ENCODE measurements at regions not wholly inside any gene's neighbourhood (a gene's known extent, or its start where the extent isn't known, plus 50 kb on each side); places are given as distances from the start of the nearest gene placed in this dataset.

DNA sequence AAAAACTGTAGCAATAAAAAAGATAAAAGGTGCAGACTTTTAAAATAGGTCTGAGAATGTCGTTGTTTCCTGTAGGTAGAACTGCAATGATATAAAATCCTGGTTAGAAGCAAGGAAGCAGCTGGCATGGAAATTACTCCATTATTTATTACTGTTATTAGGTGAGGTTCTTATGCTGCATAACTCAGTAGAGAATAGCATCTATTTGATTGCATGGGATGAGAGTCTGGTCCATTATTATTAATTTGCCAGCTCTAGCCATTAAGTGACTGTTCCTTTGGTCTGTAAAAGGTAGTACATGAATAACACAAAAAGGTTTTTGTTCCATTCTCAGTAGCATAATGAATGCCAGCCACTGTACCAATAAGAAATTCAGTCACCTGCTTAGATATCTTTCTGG lies 358.6 kb downstream of the RBM43 start:
- DNase-seq, result no peak
- intact Hi-C loops (cut with DNase I), result no loop called here
- no peaks in the 10 kb centered on the region for H3K27me3 ChIP-seq
- peaks cover 0 to 7% (median 0%) of the 10 kb centered on the region in 9 donors for H3K4me1 ChIP-seq
- H3K9me3 ChIP-seq, result peaks cover 0 to 44% (median 13%) of the 10 kb centered on the region in 11 donors
- no peak overlapping the region for H3K4me3 ChIP-seq
- WGBS, 2 donors, result 78 to 88% methylated on average over 1 of the region's 1 CpG
- no peak for ATAC-seq
- H3K36me3 ChIP-seq, result no peaks in the 10 kb centered on the region
- H3K27ac ChIP-seq, result no peak overlapping the region
- TF ChIP-seq, protein P1, sequence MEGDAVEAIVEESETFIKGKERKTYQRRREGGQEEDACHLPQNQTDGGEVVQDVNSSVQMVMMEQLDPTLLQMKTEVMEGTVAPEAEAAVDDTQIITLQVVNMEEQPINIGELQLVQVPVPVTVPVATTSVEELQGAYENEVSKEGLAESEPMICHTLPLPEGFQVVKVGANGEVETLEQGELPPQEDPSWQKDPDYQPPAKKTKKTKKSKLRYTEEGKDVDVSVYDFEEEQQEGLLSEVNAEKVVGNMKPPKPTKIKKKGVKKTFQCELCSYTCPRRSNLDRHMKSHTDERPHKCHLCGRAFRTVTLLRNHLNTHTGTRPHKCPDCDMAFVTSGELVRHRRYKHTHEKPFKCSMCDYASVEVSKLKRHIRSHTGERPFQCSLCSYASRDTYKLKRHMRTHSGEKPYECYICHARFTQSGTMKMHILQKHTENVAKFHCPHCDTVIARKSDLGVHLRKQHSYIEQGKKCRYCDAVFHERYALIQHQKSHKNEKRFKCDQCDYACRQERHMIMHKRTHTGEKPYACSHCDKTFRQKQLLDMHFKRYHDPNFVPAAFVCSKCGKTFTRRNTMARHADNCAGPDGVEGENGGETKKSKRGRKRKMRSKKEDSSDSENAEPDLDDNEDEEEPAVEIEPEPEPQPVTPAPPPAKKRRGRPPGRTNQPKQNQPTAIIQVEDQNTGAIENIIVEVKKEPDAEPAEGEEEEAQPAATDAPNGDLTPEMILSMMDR (IDR thresholded peaks at IDR 0.05), result no peak

DNA sequence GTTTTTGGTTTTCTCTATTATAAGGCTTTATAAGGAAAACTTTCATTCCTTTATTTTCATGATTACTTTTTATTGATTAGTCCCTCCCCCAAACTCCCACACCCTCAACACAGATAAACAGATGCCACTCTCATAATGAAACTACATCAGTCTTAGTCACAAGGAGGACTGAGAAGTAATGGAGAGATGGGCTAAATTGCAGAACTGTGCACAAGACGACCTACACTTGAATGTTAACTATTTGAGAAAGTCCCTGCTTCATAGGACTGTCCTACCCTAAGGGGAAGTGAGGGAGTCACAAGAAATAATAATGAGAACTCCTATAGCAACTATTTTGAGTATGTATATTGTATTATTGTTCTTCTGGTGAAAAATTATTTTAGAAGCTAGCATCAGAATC lies 360.8 kb downstream of the RBM43 start:
- no peaks in the 10 kb centered on the region for H3K4me1 ChIP-seq
- no peak for DNase-seq
- H3K27ac ChIP-seq, result no peak overlapping the region
- no peak for ATAC-seq
- H3K36me3 ChIP-seq, result no peaks in the 10 kb centered on the region
- H3K9me3 ChIP-seq, result peaks cover 0 to 48% (median 13%) of the 10 kb centered on the region in 11 donors
- 55 to 59% methylated on average over 1 of the region's 1 CpG for WGBS, 2 donors
- H3K27me3 ChIP-seq, result no peaks in the 10 kb centered on the region
- H3K4me3 ChIP-seq, result no peak overlapping the region
- TF ChIP-seq, protein P1 (IDR thresholded peaks at IDR 0.05), result no peak
- intact Hi-C loops (cut with DNase I), result no loop called here

DNA sequence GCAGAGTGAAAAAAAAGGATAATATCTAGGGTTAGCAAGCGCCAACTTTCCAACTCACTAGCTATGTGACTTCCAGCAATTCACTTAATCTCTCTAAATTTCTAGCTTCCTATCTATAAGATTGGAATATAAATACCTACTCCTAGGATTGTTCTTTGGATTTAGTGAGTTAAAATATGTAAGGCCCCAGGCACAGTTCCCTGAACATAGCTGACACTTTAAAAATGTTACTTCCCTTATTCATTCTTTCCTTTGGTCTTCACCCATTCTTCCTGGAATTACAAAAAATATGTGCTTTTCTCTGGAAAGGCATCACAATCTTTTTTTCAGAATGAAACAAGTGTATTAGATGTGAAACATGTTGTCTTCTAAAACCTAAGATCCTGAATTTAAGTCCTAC lies 365.7 kb downstream of the RBM43 start:
- intact Hi-C loops (cut with DNase I), result no loop called here
- DNase-seq (no peak), ATAC-seq (no peak)
- no peak overlapping the region for H3K4me3 ChIP-seq
- 95 to 97% methylated on average over 1 of the region's 1 CpG for WGBS, 2 donors
- peaks cover 0 to 24% (median 4%) of the 10 kb centered on the region in 11 donors for H3K9me3 ChIP-seq
- H3K27ac ChIP-seq, result no peak overlapping the region
- no peaks in the 10 kb centered on the region for H3K36me3 ChIP-seq
- no peaks in the 10 kb centered on the region for H3K27me3 ChIP-seq
- TF ChIP-seq, protein P1 (IDR thresholded peaks at IDR 0.05), result no peak
- no peaks in the 10 kb centered on the region for H3K4me1 ChIP-seq

DNA sequence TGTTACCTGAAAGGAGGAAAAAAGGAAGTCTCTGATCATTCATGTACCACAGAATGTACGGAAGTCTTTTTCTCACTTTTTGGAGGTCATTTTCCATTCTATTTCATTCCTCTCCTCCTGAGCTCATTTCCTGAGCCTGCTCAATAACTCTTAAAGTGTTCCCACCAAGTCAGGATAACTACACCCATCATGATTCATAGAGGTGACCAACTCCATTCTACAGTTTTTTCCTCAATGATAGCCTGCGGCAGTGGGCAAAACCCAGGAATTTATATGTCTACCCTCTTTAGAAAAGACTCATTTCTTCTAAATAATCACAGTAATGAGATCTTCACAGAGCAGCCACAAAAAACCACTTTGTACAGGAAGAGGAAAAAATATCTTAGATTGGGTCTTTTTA lies 372.5 kb downstream of the RBM43 start:
- Histone ChIP-seq H3K36me3 (no peaks in the 10 kb centered on the region), H3K4me3 (no peak overlapping the region), H3K27ac (no peak overlapping the region), H3K9me3 (peaks cover 0 to 2% (median 0%) of the 10 kb centered on the region in 11 donors), H3K27me3 (no peaks in the 10 kb centered on the region), H3K4me1 (no peaks in the 10 kb centered on the region)
- DNase-seq, result no peak
- intact Hi-C loops (cut with DNase I), result no loop called here
- no peak for ATAC-seq
- TF ChIP-seq, protein P1 (IDR thresholded peaks at IDR 0.05), result no peak
- WGBS, 2 donors, result 93% methylated on average over 2 of the region's 2 CpGs

DNA sequence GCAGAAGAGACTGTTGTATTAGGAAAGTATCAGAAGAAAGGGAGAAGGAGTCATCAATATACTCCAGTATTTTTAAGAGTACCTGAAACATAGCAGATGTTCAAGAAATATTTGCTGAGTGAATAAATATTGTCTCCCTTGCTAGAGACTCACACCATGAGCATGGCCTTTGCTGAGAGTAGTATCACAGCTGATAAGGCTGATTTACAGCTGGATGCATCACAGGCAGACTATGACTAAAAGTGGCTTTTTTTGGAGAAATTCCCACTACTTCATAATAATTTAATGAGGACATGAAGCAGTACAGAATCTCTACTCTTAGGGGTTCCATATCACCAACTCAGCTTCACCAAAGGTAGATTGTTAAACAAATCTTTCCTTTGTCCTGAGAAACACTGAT lies 373.3 kb downstream of the RBM43 start:
- TF ChIP-seq, protein P1 (IDR thresholded peaks at IDR 0.05), result no peak
- DNase-seq, result no peak
- no peak overlapping the region for H3K27ac ChIP-seq
- no peaks in the 10 kb centered on the region for H3K36me3 ChIP-seq
- H3K4me1 ChIP-seq, result no peaks in the 10 kb centered on the region
- ATAC-seq, result no peak
- H3K27me3 ChIP-seq, result no peaks in the 10 kb centered on the region
- H3K9me3 ChIP-seq, result peaks cover 0 to 2% (median 0%) of the 10 kb centered on the region in 11 donors
- no peak overlapping the region for H3K4me3 ChIP-seq
- intact Hi-C loops (cut with DNase I), result no loop called here

Data from heart right ventricle (tissue), 16 donors.